Gastroesophageal sphincter (tissue), 3 donors: ENCODE measurements at regions not wholly inside any gene's neighbourhood (a gene's known extent, or its start where the extent isn't known, plus 50 kb on each side); places are given as distances from the start of the nearest gene placed in this dataset.

Experiments used
- EP300 ChIP-seq: sonication (generic); formaldehyde crosslinking; IDR thresholded peaks from one replicate; pipeline ENCODE4 v1.6.1; 2017; ENCODE audit warnings: antibody characterized with exemption, mild to moderate bottlenecking
- TF ChIP-seq, protein P1 (sequence below), 4 experiments: fragments of 200-600 bp in 2 of 4; fragments of 450-650 bp in 2 of 4; sonication (generic) in 1 of 4; IDR thresholded peaks; one replicate each; pipeline ENCODE4 v1.5.1; 2017 to 2019; ENCODE audit warnings: antibody characterized with exemption in 4 of 4, mild to moderate bottlenecking in 2 of 4, moderate library complexity in 2 of 4

DNA sequence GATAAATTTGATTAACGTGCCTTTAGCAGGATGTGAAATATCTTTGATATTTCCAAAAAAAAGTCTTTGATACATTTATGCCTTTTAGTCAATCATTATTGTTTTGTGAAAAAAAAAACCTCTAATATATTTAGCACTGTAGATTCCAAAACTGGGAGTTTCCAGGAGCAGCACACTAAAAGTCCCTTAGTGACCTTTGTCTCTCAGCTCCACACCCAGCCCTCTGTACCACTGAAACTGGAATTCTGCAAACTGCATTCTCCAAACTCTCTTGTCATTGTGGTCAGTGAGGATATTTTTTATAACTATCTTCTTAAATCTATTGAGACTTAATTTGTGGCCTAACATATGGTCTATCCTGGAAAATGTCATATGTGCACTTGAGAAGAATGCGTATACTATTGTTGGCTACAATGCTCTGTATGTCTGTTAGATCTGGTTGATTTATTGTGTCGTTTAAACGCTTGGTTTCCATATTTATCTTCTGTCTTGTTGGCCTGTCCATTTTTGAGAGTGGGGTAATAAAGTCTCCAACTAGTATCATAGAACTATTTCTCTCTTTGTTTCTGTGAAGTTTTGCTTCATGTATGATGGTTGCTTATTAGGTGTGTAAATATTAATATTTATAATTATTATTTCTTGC lies 73.2 kb upstream of the CNKSR3 start:
- TF ChIP-seq, protein P1, sequence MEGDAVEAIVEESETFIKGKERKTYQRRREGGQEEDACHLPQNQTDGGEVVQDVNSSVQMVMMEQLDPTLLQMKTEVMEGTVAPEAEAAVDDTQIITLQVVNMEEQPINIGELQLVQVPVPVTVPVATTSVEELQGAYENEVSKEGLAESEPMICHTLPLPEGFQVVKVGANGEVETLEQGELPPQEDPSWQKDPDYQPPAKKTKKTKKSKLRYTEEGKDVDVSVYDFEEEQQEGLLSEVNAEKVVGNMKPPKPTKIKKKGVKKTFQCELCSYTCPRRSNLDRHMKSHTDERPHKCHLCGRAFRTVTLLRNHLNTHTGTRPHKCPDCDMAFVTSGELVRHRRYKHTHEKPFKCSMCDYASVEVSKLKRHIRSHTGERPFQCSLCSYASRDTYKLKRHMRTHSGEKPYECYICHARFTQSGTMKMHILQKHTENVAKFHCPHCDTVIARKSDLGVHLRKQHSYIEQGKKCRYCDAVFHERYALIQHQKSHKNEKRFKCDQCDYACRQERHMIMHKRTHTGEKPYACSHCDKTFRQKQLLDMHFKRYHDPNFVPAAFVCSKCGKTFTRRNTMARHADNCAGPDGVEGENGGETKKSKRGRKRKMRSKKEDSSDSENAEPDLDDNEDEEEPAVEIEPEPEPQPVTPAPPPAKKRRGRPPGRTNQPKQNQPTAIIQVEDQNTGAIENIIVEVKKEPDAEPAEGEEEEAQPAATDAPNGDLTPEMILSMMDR (IDR thresholded peaks at IDR 0.05), result no peak
- TF ChIP-seq EP300, result no peak
